HEK293 (cell line): ENCODE measurements at regions not wholly inside any gene's neighbourhood (a gene's known extent, or its start where the extent isn't known, plus 50 kb on each side); places are given as distances from the start of the nearest gene placed in this dataset.

Source experiments
- CTCF ChIA-PET: fragments of 350-600 bp; formaldehyde crosslinking; extraction: SDS; loops from one replicate; lab custom pipeline; 2021; ENCODE audit warnings: antibody characterized with exemption; lab: Yijun Ruan, JAX
- POLR2A ChIA-PET: fragments of 300-600 bp; formaldehyde crosslinking; extraction: SDS; loops from one replicate; lab custom pipeline; 2020; ENCODE audit warnings: antibody characterized with exemption, inconsistent platforms; lab: Yijun Ruan, JAX
- H3K27ac ChIP-seq: fragments of 200-500 bp; sonication (Bioruptor generic); 2 replicates; pipeline ENCODE4 v1.5.1; 2014; ENCODE audit warnings: low read depth, low read length, control low read depth, inconsistent platforms; ENCODE audit errors: extremely low read depth
- H3K36me3 ChIP-seq, 2 experiments: fragments of 200-500 bp in 1 of 2; sonication (Bioruptor generic) in 1 of 2; 1 replicate in 1 of 2; 2 replicates in 1 of 2; pipeline ENCODE4 v1.5.1; 2014 to 2017; ENCODE audit warnings: inconsistent platforms in 2 of 2, low read length in 2 of 2; ENCODE audit not compliant: control insufficient read depth in 2 of 2, insufficient read depth in 1 of 2
- H3K4me1 ChIP-seq: fragments of 200-500 bp; sonication (Bioruptor generic); 2 replicates; pipeline ENCODE4 v1.5.1; 2014; ENCODE audit warnings: mild to moderate bottlenecking, low read length, inconsistent platforms; ENCODE audit not compliant: control insufficient read depth, insufficient read depth
- H3K4me3 ChIP-seq: 2 replicates; pipeline ENCODE4 v1.5.1; 2011; ENCODE audit warnings: low read depth, mild to moderate bottlenecking, control low read depth, low read length, moderate library complexity
- H3K9me3 ChIP-seq: fragments of 200-500 bp; sonication (Bioruptor generic); 2 replicates; pipeline ENCODE4 v1.5.1; 2014; ENCODE audit warnings: low read depth, low read length, inconsistent platforms; ENCODE audit not compliant: control insufficient read depth, insufficient read depth
- CTCF ChIP-seq: fragments of 450-650 bp; formaldehyde crosslinking; IDR thresholded peaks from 2 replicates; pipeline ENCODE4 v1.5.1; 2016; ENCODE audit warnings: missing biosample characterization, missing genetic modification characterization
- GLIS1 ChIP-seq: fragments of 450-650 bp; formaldehyde crosslinking; IDR thresholded peaks from 2 replicates; pipeline ENCODE4 v1.5.1; 2016; ENCODE audit warnings: missing biosample characterization, missing genetic modification characterization
- KLF9 ChIP-seq: fragments of 450-650 bp; formaldehyde crosslinking; IDR thresholded peaks from 2 replicates; pipeline ENCODE4 v1.5.1; 2016; ENCODE audit warnings: missing biosample characterization, missing genetic modification characterization, low read depth
- SCRT1 ChIP-seq: fragments of 450-650 bp; formaldehyde crosslinking; IDR thresholded peaks from 2 replicates; pipeline ENCODE4 v1.5.1; 2016; ENCODE audit warnings: missing biosample characterization, missing genetic modification characterization, borderline replicate concordance
- WT1 ChIP-seq: fragments of 450-650 bp; formaldehyde crosslinking; IDR thresholded peaks from 2 replicates; pipeline ENCODE4 v1.5.1; 2016; ENCODE audit warnings: missing biosample characterization, missing genetic modification characterization
- YY2 ChIP-seq: fragments of 450-650 bp; formaldehyde crosslinking; IDR thresholded peaks from 2 replicates; pipeline ENCODE4 v1.5.1; 2016; ENCODE audit warnings: missing biosample characterization, missing genetic modification characterization
- ZEB2 ChIP-seq: fragments of 450-650 bp; formaldehyde crosslinking; IDR thresholded peaks from 2 replicates; pipeline ENCODE4 v1.5.1; 2016; ENCODE audit warnings: missing biosample characterization, missing genetic modification characterization
- ZFP3 ChIP-seq: fragments of 450-650 bp; formaldehyde crosslinking; IDR thresholded peaks from 2 replicates; pipeline ENCODE4 v1.5.1; 2016; ENCODE audit warnings: low read depth, missing biosample characterization, missing genetic modification characterization
- ZNF121 ChIP-seq: fragments of 450-650 bp; formaldehyde crosslinking; IDR thresholded peaks from 2 replicates; pipeline ENCODE4 v1.5.1; 2016; ENCODE audit warnings: missing biosample characterization, missing genetic modification characterization
- ZNF157 ChIP-seq: fragments of 450-650 bp; formaldehyde crosslinking; IDR thresholded peaks from 2 replicates; pipeline ENCODE4 v1.5.1; 2016; ENCODE audit warnings: missing biosample characterization, missing genetic modification characterization
- ZNF18 ChIP-seq: fragments of 450-650 bp; formaldehyde crosslinking; IDR thresholded peaks from 2 replicates; pipeline ENCODE4 v1.5.1; 2016; ENCODE audit warnings: missing biosample characterization, missing genetic modification characterization
- ZNF221 ChIP-seq: fragments of 450-650 bp; formaldehyde crosslinking; IDR thresholded peaks from 2 replicates; pipeline ENCODE4 v1.5.1; 2017; ENCODE audit warnings: missing biosample characterization, missing genetic modification characterization, borderline replicate concordance
- ZNF223 ChIP-seq: fragments of 450-650 bp; formaldehyde crosslinking; IDR thresholded peaks from 2 replicates; pipeline ENCODE4 v1.5.1; 2016; ENCODE audit warnings: missing biosample characterization, missing genetic modification characterization
- ZNF266 ChIP-seq: fragments of 450-650 bp; formaldehyde crosslinking; IDR thresholded peaks from 2 replicates; pipeline ENCODE4 v1.5.1; 2016; ENCODE audit warnings: missing biosample characterization, missing genetic modification characterization, low read depth
- ZNF274 ChIP-seq, 2 experiments: fragments of 200-500 bp in 1 of 2; fragments of 450-650 bp in 1 of 2; sonication (Bioruptor generic) in 1 of 2; formaldehyde crosslinking in 1 of 2; IDR thresholded peaks; 2 replicates each; pipeline versions ENCODE4 v1.5.1 to v1.6.1; 2014 to 2016; ENCODE audit warnings: borderline replicate concordance in 1 of 2, inconsistent platforms in 1 of 2, low read length in 1 of 2, missing biosample characterization in 1 of 2, missing genetic modification characterization in 1 of 2
- ZNF324 ChIP-seq: fragments of 450-650 bp; formaldehyde crosslinking; IDR thresholded peaks from 2 replicates; pipeline ENCODE4 v1.5.1; 2016; ENCODE audit warnings: missing biosample characterization, missing genetic modification characterization
- ZNF391 ChIP-seq: fragments of 450-650 bp; formaldehyde crosslinking; IDR thresholded peaks from 2 replicates; pipeline ENCODE4 v1.5.1; 2016; ENCODE audit warnings: low read depth, missing biosample characterization, missing genetic modification characterization, borderline replicate concordance
- ZNF433 ChIP-seq: fragments of 450-650 bp; formaldehyde crosslinking; IDR thresholded peaks from 2 replicates; pipeline ENCODE4 v1.5.1; 2016; ENCODE audit warnings: missing biosample characterization, missing genetic modification characterization, low read depth
- ZNF488 ChIP-seq: fragments of 450-650 bp; formaldehyde crosslinking; IDR thresholded peaks from 2 replicates; pipeline ENCODE4 v1.5.1; 2016; ENCODE audit warnings: missing biosample characterization, missing genetic modification characterization
- ZNF558 ChIP-seq: fragments of 450-650 bp; formaldehyde crosslinking; IDR thresholded peaks from 2 replicates; pipeline ENCODE4 v1.5.1; 2016; ENCODE audit warnings: missing biosample characterization, missing genetic modification characterization
- ZNF560 ChIP-seq: fragments of 450-650 bp; formaldehyde crosslinking; IDR thresholded peaks from 2 replicates; pipeline ENCODE4 v1.5.1; 2017; ENCODE audit warnings: missing biosample characterization, missing genetic modification characterization, borderline replicate concordance
- ZNF623 ChIP-seq: fragments of 450-650 bp; formaldehyde crosslinking; IDR thresholded peaks from 2 replicates; pipeline ENCODE4 v1.5.1; 2016; ENCODE audit warnings: missing biosample characterization, missing genetic modification characterization
- ZNF629 ChIP-seq: fragments of 450-650 bp; formaldehyde crosslinking; IDR thresholded peaks from 2 replicates; pipeline ENCODE4 v1.5.1; 2017; ENCODE audit warnings: missing biosample characterization, missing genetic modification characterization
- ZNF701 ChIP-seq: fragments of 450-650 bp; formaldehyde crosslinking; IDR thresholded peaks from 2 replicates; pipeline ENCODE4 v1.5.1; 2016; ENCODE audit warnings: missing biosample characterization, missing genetic modification characterization
- ZNF830 ChIP-seq: fragments of 450-650 bp; IDR thresholded peaks from 2 replicates; pipeline ENCODE4 v1.5.0; 2018; ENCODE audit warnings: missing biosample characterization, missing genetic modification characterization, low read depth, mild to moderate bottlenecking, moderate library complexity
- TF ChIP-seq, protein P1 (sequence below): fragments of 450-650 bp; formaldehyde crosslinking; IDR thresholded peaks from 2 replicates; pipeline ENCODE4 v1.5.1; 2016; ENCODE audit warnings: missing biosample characterization, missing genetic modification characterization

GRCh38 chr13:84377106-84377505, 494.8 kb upstream of the SLITRK1 start (continued):
- TF ChIP-seq CTCF (tag by site-specific recombination) = no peak

DNA sequence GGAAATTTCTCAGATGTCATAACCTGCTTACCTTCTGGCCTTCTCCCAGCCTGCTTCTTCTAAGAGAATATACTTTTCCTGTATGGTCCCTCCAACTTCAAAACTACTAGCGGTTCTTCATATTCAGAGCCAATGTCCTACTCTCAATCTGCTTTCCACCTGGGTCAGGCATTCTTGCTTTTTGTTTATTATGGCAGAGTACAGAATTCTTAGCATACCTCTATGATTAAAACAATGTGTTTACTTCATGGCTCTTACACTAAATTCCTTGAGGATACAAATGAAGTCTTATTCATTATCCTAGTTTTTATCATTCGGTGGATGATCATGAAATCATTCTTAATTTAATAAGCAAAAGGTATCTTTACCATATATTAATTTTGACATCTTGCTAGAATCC, 484.2 kb upstream of the SLITRK1 start:
- H3K4me1 ChIP-seq = no peaks in the 10 kb centered on the region
- H3K4me3 ChIP-seq = no peak overlapping the region
- ChIA-PET CTCF (no interaction called here), POLR2A (no interaction called here)
- H3K9me3 ChIP-seq = no peaks in the 10 kb centered on the region
- no peak overlapping the region for H3K27ac ChIP-seq
- no peak for TF ChIP-seq ZNF830 (tag by site-specific recombination)
- TF ChIP-seq KLF9 (tag by site-specific recombination) = no peak
- no peak for TF ChIP-seq ZFP3
- TF ChIP-seq ZNF701 = no peak
- TF ChIP-seq ZNF558 (tag by site-specific recombination) = no peak
- no peak for TF ChIP-seq ZNF488 (tag by site-specific recombination)
- TF ChIP-seq, protein P1, sequence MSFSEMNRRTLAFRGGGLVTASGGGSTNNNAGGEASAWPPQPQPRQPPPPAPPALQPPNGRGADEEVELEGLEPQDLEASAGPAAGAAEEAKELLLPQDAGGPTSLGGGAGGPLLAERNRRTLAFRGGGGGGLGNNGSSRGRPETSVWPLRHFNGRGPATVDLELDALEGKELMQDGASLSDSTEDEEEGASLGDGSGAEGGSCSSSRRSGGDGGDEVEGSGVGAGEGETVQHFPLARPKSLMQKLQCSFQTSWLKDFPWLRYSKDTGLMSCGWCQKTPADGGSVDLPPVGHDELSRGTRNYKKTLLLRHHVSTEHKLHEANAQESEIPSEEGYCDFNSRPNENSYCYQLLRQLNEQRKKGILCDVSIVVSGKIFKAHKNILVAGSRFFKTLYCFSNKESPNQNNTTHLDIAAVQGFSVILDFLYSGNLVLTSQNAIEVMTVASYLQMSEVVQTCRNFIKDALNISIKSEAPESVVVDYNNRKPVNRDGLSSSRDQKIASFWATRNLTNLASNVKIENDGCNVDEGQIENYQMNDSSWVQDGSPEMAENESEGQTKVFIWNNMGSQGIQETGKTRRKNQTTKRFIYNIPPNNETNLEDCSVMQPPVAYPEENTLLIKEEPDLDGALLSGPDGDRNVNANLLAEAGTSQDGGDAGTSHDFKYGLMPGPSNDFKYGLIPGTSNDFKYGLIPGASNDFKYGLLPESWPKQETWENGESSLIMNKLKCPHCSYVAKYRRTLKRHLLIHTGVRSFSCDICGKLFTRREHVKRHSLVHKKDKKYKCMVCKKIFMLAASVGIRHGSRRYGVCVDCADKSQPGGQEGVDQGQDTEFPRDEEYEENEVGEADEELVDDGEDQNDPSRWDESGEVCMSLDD (tag by site-specific recombination) = no peak
- TF ChIP-seq ZNF157 (tag by site-specific recombination) = no peak
- TF ChIP-seq ZNF274 (IDR thresholded peaks at IDR 0.05; ENCODE audit: low read length) = no peak
- TF ChIP-seq ZNF274 (tag by site-specific recombination; IDR thresholded peaks at IDR 0.05; ENCODE audit: borderline replicate concordance) = no peak
- no peak for TF ChIP-seq ZNF560 (tag by site-specific recombination)
- TF ChIP-seq ZNF223 (tag by site-specific recombination) = no peak
- H3K36me3 ChIP-seq = no peaks in the 10 kb centered on the region

DNA sequence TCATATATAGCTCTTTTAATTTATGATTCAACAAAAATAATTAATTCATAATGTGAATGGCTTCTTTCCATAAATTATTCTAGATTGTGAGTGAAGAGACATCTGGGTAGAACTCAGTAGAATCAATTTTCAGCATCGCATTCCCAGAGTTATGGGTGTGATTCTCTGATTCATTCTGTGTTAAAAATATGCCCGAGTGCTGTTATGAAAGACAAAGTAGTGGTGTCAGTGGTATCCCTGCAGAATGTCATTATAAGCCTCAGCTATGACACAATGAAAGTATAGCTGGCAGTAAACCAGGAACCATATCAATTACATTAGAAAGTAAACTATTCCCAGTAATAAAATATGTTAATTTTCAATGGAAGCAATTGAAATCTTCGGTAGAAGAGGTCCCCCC, 480.5 kb upstream of the SLITRK1 start:
- CTCF ChIA-PET = no interaction called here
- POLR2A ChIA-PET = no interaction called here
- H3K27ac ChIP-seq = no peak overlapping the region
- H3K36me3 ChIP-seq = no peaks in the 10 kb centered on the region
- no peaks in the 10 kb centered on the region for H3K9me3 ChIP-seq
- no peak overlapping the region for H3K4me3 ChIP-seq
- TF ChIP-seq ZNF629 (tag by site-specific recombination) (no peak), ZNF324 (tag by site-specific recombination) (no peak), ZNF623 (tag by site-specific recombination) (no peak), WT1 (no peak), ZNF221 (tag by site-specific recombination) (no peak), ZNF18 (tag by site-specific recombination) (no peak), GLIS1 (no peak), ZNF121 (no peak), YY2 (tag by site-specific recombination) (no peak), ZNF266 (tag by site-specific recombination) (no peak), ZEB2 (tag by site-specific recombination) (no peak), ZNF391 (tag by site-specific recombination) (no peak), SCRT1 (tag by site-specific recombination) (no peak), ZNF433 (tag by site-specific recombination) (no peak)
- no peaks in the 10 kb centered on the region for H3K4me1 ChIP-seq
